ENCODE measurements at regions not wholly inside any gene's neighbourhood (a gene's known extent, or its start where the extent isn't known, plus 50 kb on each side); places are given as distances from the start of the nearest gene placed in this dataset.

DNA sequence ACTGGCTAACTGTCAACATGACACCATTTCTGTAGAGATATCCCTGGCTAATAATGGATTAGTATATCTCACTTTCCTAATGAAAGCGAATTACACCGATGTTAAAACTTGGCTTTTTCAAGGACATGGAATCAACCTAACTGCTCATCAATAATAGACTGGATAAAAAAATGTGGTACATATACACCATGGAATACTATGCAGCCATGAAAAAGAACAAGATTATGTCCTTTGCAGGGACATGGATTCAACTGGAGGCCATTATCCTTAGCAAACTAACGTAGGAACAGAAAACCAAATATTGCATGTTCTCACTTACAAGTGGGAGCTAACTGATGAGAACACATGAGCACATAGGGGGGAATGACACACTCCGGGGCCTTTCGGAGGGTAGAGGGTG lies 62.6 kb downstream of the ZIC1 start:
- TF ChIP-seq, protein P1, sequence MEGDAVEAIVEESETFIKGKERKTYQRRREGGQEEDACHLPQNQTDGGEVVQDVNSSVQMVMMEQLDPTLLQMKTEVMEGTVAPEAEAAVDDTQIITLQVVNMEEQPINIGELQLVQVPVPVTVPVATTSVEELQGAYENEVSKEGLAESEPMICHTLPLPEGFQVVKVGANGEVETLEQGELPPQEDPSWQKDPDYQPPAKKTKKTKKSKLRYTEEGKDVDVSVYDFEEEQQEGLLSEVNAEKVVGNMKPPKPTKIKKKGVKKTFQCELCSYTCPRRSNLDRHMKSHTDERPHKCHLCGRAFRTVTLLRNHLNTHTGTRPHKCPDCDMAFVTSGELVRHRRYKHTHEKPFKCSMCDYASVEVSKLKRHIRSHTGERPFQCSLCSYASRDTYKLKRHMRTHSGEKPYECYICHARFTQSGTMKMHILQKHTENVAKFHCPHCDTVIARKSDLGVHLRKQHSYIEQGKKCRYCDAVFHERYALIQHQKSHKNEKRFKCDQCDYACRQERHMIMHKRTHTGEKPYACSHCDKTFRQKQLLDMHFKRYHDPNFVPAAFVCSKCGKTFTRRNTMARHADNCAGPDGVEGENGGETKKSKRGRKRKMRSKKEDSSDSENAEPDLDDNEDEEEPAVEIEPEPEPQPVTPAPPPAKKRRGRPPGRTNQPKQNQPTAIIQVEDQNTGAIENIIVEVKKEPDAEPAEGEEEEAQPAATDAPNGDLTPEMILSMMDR (IDR thresholded peaks at IDR 0.05; ENCODE audit: borderline replicate concordance, extremely low read depth, insufficient read depth) = no peak
- Histone ChIP-seq H3K36me3 (ENCODE audit: control insufficient read depth in 2 of 3, insufficient read depth in 3 of 3, low read length in 3 of 3) (no peaks in the 10 kb centered on the region), H3K4me3 (ENCODE audit: low read length in 3 of 3) (no peak overlapping the region), H3K9ac (ENCODE audit: low read length in 3 of 3) (no peak overlapping the region), H3K4me1 (ENCODE audit: control insufficient read depth in 2 of 3, insufficient read depth in 2 of 3, low read depth in 1 of 3, low read length in 3 of 3) (no peaks in the 10 kb centered on the region), H3K27me3 (ENCODE audit: control insufficient read depth, insufficient read depth, low read length) (no peaks in the 10 kb centered on the region), H3K9me3 (ENCODE audit: control insufficient read depth in 2 of 3, insufficient read depth in 1 of 3, low read length in 3 of 3) (no peaks in the 10 kb centered on the region), H3K27ac (ENCODE audit: low read depth in 2 of 2, low read length in 2 of 2) (no peak overlapping the region)
- intact Hi-C loops (cut with DNase I) = no loop called here
- FAIRE-seq = no peak
- no peak for DNase-seq

DNA sequence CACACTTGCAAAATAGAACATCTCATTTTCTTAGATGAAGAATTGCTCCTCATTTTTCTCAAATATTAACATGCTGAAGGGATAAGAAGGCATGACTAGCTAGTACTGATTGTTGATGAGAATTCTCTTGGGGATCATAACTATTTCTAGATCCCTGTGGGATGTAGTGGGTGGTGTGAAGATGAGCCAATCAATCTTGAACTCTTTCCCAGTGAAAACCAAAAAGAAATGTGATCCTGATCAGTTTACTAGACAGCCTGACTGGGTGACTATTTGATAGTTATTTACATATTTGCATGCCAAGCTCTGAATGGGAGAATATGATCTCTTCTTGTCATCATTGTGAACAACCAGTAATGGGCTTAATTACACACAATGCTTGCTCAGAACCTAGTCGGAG lies 63.7 kb downstream of the ZIC1 start:
- intact Hi-C loops (cut with DNase I) = no loop called here
- TF ChIP-seq, protein P1 (IDR thresholded peaks at IDR 0.05; ENCODE audit: borderline replicate concordance, extremely low read depth, insufficient read depth) = no peak
- Histone ChIP-seq H3K27me3 (ENCODE audit: control insufficient read depth, insufficient read depth, low read length) (no peaks in the 10 kb centered on the region), H3K4me3 (ENCODE audit: low read length in 3 of 3) (no peak overlapping the region), H3K36me3 (ENCODE audit: control insufficient read depth in 2 of 3, insufficient read depth in 3 of 3, low read length in 3 of 3) (no peaks in the 10 kb centered on the region), H3K4me1 (ENCODE audit: control insufficient read depth in 2 of 3, insufficient read depth in 2 of 3, low read depth in 1 of 3, low read length in 3 of 3) (no peaks in the 10 kb centered on the region), H3K27ac (ENCODE audit: low read depth in 2 of 2, low read length in 2 of 2) (no peak overlapping the region), H3K9ac (ENCODE audit: low read length in 3 of 3) (no peak overlapping the region), H3K9me3 (ENCODE audit: control insufficient read depth in 2 of 3, insufficient read depth in 1 of 3, low read length in 3 of 3) (no peaks in the 10 kb centered on the region)
- DNase-seq = no peak
- FAIRE-seq = no peak

DNA sequence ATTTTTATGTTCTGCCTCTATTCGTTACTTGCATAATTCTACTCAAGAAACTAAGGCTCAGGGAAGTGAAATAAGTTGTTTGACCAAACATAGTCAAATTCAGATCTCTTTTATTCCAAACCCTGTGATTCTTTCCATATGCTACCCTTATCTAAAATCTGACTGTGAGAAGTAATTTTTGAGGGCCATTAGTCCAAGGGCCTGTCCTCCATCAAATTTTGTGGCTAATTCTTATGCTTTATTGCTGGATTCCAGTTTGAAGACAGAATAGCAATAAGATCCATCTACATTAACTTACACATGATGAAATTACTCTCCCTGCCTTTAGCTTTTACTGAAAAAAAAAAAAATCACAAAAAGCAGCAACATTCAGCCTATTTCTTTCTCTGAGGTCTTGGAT lies 74.0 kb downstream of the ZIC1 start:
- Histone ChIP-seq H3K9ac (ENCODE audit: low read length in 3 of 3) (no peak overlapping the region), H3K27me3 (ENCODE audit: control insufficient read depth, insufficient read depth, low read length) (no peaks in the 10 kb centered on the region), H3K4me1 (ENCODE audit: control insufficient read depth in 2 of 3, insufficient read depth in 2 of 3, low read depth in 1 of 3, low read length in 3 of 3) (no peaks in the 10 kb centered on the region), H3K4me3 (ENCODE audit: low read length in 3 of 3) (no peak overlapping the region), H3K27ac (ENCODE audit: low read depth in 2 of 2, low read length in 2 of 2) (no peak overlapping the region), H3K36me3 (ENCODE audit: control insufficient read depth in 2 of 3, insufficient read depth in 3 of 3, low read length in 3 of 3) (no peaks in the 10 kb centered on the region), H3K9me3 (ENCODE audit: control insufficient read depth in 2 of 3, insufficient read depth in 1 of 3, low read length in 3 of 3) (no peaks in the 10 kb centered on the region)
- intact Hi-C loops (cut with DNase I) = no loop called here
- TF ChIP-seq, protein P1 (IDR thresholded peaks at IDR 0.05; ENCODE audit: borderline replicate concordance, extremely low read depth, insufficient read depth) = no peak
- no peak for DNase-seq
- no peak for FAIRE-seq

DNA sequence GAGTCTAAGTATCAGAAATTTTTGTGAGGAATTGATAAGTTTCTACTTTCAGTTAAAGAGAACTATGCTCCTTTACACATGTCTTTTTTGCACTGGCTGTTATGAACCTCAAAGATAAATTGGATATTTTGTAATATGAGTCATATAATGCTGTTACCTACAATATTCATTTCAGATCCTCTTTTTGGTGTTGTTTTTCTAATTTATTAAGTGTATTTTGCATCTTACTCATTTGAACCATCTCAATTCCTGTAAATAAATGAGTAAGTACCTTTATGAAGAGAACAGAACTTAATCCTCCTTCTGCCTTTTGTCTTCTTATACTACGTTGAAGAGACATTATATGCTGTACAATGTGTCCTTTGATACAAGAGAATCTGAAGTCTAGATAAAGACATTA lies 74.4 kb downstream of the ZIC1 start:
- H3K4me1 ChIP-seq (ENCODE audit: control insufficient read depth in 2 of 3, insufficient read depth in 2 of 3, low read depth in 1 of 3, low read length in 3 of 3) = no peaks in the 10 kb centered on the region
- H3K27ac ChIP-seq (ENCODE audit: low read depth in 2 of 2, low read length in 2 of 2) = no peak overlapping the region
- no peaks in the 10 kb centered on the region for H3K9me3 ChIP-seq (ENCODE audit: control insufficient read depth in 2 of 3, insufficient read depth in 1 of 3, low read length in 3 of 3)
- no peaks in the 10 kb centered on the region for H3K27me3 ChIP-seq (ENCODE audit: control insufficient read depth, insufficient read depth, low read length)
- H3K9ac ChIP-seq (ENCODE audit: low read length in 3 of 3) = no peak overlapping the region
- DNase-seq = no peak
- TF ChIP-seq, protein P1 (IDR thresholded peaks at IDR 0.05; ENCODE audit: borderline replicate concordance, extremely low read depth, insufficient read depth) = no peak
- H3K36me3 ChIP-seq (ENCODE audit: control insufficient read depth in 2 of 3, insufficient read depth in 3 of 3, low read length in 3 of 3) = no peaks in the 10 kb centered on the region
- intact Hi-C loops (cut with DNase I) = no loop called here
- no peak for FAIRE-seq
- no peak overlapping the region for H3K4me3 ChIP-seq (ENCODE audit: low read length in 3 of 3)
